Activated T-helper 17 cell treated with anti-CD3 and anti-CD28 coated beads, Interleukin-2, amount 50 U/mL, for 72 hours (primary cell): ENCODE measurements at regions not wholly inside any gene's neighbourhood (a gene's known extent, or its start where the extent isn't known, plus 50 kb on each side); places are given as distances from the start of the nearest gene placed in this dataset.
"Not testable (repeated sequence)": the region's sequence is repeated elsewhere in the genome, so short reads cannot be mapped to it uniquely, and the experiment has no call there.

Experiments used
- ATAC-seq: fragments of 150-1000 bp; cut with Tn5 transposase; replicated peaks from 2 replicates; pipeline ENCODE4 v1.10.0; 2021; ENCODE audit warnings: mild to moderate bottlenecking, moderate library complexity
- H3K27ac Mint-ChIP-seq: one replicate; pipeline ENCODE4 v1.8.0; 2022; ENCODE audit warnings: mixed read lengths
- H3K27me3 Mint-ChIP-seq: one replicate; pipeline ENCODE4 v1.8.0; 2022; ENCODE audit warnings: mixed read lengths
- H3K36me3 Mint-ChIP-seq: one replicate; pipeline ENCODE4 v1.8.0; 2022; ENCODE audit warnings: low read depth, mild to moderate bottlenecking, mixed read lengths
- H3K4me1 Mint-ChIP-seq: one replicate; pipeline ENCODE4 v1.8.0; 2022; ENCODE audit warnings: mixed read lengths
- H3K4me3 Mint-ChIP-seq: one replicate; pipeline ENCODE4 v1.8.0; 2022; ENCODE audit warnings: mild to moderate bottlenecking, mixed read lengths
- H3K9me3 Mint-ChIP-seq: one replicate; pipeline ENCODE4 v1.8.0; 2022; ENCODE audit warnings: mixed read lengths

DNA sequence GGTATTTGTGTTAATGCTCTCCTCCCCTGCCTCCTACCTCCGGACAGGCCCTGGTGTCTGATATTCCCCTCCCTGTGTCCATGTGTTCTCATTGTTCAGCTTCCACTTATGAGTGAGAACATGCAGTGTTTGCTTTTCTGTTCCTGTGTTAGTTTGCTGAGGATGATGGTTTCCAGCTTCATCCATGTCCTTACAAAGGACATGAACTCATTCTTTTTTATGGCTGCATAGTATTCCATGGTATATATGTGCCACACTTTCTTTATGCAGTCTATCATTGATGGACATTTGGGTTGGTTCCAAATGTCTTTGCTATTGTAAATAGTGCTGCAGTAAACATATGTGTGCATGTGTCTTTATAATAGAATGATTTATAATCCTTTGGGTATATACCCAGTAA, 105.2 kb upstream of the SNX2 start:
- not testable (repeated sequence) for H3K9me3 Mint-ChIP-seq, H3K4me3 Mint-ChIP-seq, H3K27ac Mint-ChIP-seq, ATAC-seq, H3K36me3 Mint-ChIP-seq, H3K4me1 Mint-ChIP-seq
- peaks cover 24% of the 10 kb centered on the region for H3K27me3 Mint-ChIP-seq

DNA sequence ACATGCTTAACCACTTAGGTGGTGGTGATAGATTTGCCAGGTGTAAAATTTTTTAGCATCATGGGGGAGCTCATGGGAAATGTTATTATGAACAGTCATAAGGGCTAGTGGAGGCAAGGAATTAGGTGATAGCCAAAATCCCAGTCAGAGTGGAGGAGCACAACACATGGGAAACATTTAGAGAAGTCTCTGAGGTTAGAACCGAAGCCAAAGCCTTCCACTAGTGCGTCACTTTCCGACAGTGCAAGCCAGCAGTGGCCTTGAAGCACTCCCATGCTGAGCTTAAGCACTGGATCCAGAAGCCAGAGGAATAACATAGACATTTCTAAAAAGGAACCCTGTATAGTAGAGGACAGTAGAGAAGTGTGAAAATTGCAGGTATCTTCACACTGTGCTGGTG, 101.5 kb upstream of the SNX2 start:
- peaks cover 25% of the 10 kb centered on the region for H3K27me3 Mint-ChIP-seq
- H3K27ac Mint-ChIP-seq = no peak overlapping the region
- H3K9me3 Mint-ChIP-seq = peaks cover 4% of the 10 kb centered on the region
- ATAC-seq = no peak
- H3K4me3 Mint-ChIP-seq = no peak overlapping the region
- no peaks in the 10 kb centered on the region for H3K36me3 Mint-ChIP-seq
- no peaks in the 10 kb centered on the region for H3K4me1 Mint-ChIP-seq

DNA sequence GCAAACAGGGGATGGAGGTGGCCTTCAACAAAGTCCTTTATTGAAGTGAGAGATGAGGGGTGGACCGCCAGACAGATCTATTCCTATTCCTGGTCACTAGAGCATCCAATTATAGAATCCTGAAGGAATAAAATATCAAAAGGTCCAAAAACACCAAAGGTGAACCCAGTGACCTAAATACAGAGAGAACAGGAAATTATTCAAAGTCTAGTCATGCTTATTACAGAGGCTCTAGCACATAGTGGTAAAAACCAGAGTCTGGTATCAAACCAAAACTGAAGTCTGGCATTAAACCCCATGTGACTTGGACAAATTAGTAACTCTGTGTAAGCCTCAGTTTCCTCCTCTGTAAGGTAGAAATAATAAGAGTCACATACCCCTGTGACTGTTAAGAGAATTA, 100.5 kb upstream of the SNX2 start:
- Mint-ChIP-seq H3K4me1 (no peaks in the 10 kb centered on the region), H3K27me3 (peaks cover 25% of the 10 kb centered on the region), H3K4me3 (no peak overlapping the region), H3K9me3 (peaks cover 4% of the 10 kb centered on the region), H3K27ac (no peak overlapping the region), H3K36me3 (no peaks in the 10 kb centered on the region)
- ATAC-seq = peak; percentile 56

DNA sequence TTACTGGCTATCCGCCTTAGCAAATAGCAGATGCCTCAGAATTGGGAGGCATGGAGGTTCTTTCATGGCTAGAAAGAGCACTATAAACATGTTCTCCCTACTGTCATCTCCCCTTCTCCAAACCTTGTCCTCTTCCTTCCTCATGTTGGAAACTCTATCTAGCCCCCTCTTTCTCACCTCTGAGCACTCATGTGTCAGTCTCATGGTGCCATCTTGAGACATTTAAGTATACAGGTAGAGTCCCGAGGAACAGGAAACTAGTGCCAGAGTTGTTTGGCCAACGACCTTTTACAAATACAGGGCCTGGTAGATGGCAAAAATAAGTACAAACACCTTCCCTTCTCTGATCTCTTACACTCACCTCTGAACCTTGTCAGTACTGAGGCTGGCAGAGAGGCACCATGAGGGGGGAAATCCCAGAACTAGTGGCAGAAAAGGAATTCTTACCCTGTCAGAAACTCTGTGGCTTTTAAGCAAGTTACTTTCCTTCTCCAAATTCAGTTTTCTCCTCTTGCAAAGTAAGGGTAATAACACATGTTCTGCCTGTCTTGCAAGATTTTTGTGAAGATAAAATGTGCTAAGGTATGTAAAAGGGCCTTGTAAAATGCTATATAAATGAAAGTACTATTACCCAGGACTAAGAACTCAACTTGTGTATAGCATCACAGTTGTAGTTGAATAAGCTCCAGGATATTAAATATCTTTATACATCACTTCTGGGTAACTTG, 94.1 kb upstream of the SNX2 start:
- no peak overlapping the region for H3K4me3 Mint-ChIP-seq
- no peak overlapping the region for H3K27ac Mint-ChIP-seq
- no peaks in the 10 kb centered on the region for H3K9me3 Mint-ChIP-seq
- no peak for ATAC-seq
- no peaks in the 10 kb centered on the region for H3K4me1 Mint-ChIP-seq
- H3K36me3 Mint-ChIP-seq = no peaks in the 10 kb centered on the region
- H3K27me3 Mint-ChIP-seq = peaks cover 17% of the 10 kb centered on the region

DNA sequence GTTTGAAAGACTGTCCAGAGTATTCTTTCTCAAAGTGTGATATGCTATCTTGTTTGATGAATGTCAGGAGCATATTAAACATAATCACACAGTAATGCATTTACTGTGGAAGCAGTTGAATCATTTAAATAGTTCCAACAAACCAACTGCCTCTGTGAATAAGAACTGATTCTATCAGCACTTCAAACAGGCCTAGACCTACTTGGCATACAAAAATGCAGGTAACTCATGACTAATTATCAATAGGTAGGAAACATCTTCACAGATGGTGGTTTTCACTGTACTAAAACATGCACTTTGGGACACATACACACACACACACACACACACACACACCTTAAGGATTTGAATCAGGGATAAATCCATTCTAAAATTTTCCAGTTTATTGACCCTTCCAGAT, 91.2 kb upstream of the SNX2 start:
- H3K36me3 Mint-ChIP-seq = no peaks in the 10 kb centered on the region
- no peaks in the 10 kb centered on the region for H3K9me3 Mint-ChIP-seq
- no peak for ATAC-seq
- no peak overlapping the region for H3K4me3 Mint-ChIP-seq
- H3K4me1 Mint-ChIP-seq = no peaks in the 10 kb centered on the region
- H3K27ac Mint-ChIP-seq = no peak overlapping the region
- peaks cover 16% of the 10 kb centered on the region for H3K27me3 Mint-ChIP-seq

DNA sequence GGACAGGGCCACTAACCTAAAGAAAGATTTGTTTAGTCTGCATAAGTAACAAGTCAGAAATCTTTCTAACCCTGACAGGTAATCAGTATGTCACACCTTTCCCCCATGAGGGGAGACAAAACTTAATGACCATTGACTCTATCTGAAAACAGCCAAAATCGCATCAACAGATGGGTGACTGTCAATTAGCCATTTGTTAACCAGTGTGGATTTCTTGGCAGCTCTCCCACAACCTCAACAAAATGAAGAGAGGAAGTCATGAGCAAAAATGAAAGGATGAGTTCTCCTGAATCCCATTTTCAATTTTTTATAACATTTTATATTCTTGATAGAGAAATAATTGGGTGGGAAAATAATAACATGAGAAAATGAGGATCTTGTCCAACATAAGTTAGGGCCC, 84.6 kb upstream of the SNX2 start:
- no peak overlapping the region for H3K27ac Mint-ChIP-seq
- H3K36me3 Mint-ChIP-seq = no peaks in the 10 kb centered on the region
- peaks cover 5% of the 10 kb centered on the region for H3K27me3 Mint-ChIP-seq
- H3K9me3 Mint-ChIP-seq = no peaks in the 10 kb centered on the region
- H3K4me1 Mint-ChIP-seq = no peaks in the 10 kb centered on the region
- H3K4me3 Mint-ChIP-seq = no peak overlapping the region
- no peak for ATAC-seq

DNA sequence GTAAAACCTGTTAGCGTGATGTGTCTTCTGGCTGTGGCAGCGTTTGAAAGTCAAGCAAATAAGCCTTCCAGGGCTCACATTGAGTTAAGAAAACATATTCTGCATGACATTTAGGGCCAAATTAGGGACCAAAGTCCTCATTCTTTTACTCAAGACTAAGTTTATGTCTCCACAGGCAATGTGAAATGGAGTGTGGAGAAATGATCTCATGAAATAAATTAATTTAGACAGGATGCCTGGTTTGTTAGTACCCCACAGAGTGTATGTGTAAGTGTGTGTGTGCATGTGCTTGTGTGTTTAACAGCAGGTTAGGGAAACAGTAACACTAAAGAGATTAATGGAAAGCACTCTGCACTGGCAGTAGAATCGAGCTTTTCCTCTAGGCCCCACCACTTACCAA, 82.9 kb upstream of the SNX2 start:
- Mint-ChIP-seq H3K27ac (no peak overlapping the region), H3K9me3 (no peaks in the 10 kb centered on the region), H3K36me3 (no peaks in the 10 kb centered on the region), H3K4me1 (no peaks in the 10 kb centered on the region), H3K4me3 (no peak overlapping the region), H3K27me3 (peaks cover 7% of the 10 kb centered on the region)
- ATAC-seq = no peak

DNA sequence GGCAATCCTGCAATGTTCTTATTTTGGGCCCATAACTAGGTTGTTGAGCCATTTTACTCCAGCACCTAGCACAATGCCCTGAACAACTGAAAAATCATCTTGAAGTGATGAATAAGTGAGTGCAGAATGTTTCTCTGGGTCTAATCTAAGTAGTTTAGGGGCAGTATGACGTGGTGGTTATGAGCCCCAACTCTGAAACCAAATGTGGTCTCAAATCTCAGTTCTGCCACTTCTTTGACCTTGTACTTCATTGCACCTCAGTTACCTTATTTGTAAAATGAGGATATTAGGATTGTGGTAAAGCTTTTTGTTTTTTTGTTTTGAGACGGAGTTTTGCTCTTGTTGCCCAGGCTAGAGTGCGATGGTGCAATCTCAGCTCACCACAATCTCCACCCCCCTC, 80.9 kb upstream of the SNX2 start:
- no peak for ATAC-seq
- Mint-ChIP-seq H3K36me3 (no peaks in the 10 kb centered on the region), H3K27me3 (peaks cover 6% of the 10 kb centered on the region)

DNA sequence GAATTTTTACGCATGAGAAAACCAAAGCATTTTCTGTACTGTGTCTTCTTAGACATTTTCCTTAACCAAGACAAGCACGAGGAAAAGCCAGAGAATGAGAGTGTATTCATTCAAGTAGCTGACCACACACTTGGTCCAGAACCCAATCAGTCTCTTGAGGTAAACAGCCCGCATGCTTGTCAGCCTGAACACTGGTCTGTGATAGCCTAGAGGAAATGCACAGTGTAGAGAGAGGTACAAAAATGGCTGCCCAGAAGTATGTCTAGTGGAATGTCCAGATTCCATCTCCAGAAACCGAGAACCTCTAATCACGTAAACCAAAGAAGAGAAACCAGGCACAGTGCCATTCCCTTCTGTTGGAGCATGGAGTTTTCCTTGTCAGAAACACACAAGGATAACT, 80.0 kb upstream of the SNX2 start:
- Mint-ChIP-seq H3K27ac (no peak overlapping the region), H3K27me3 (peaks cover 7% of the 10 kb centered on the region), H3K36me3 (no peaks in the 10 kb centered on the region), H3K4me3 (no peak overlapping the region), H3K4me1 (no peaks in the 10 kb centered on the region), H3K9me3 (no peaks in the 10 kb centered on the region)
- no peak for ATAC-seq

More for the DNA sequence above, 80.9 kb upstream of the SNX2 start:
- Mint-ChIP-seq H3K4me1 (no peaks in the 10 kb centered on the region), H3K4me3 (no peak overlapping the region), H3K27ac (no peak overlapping the region), H3K9me3 (no peaks in the 10 kb centered on the region)

DNA sequence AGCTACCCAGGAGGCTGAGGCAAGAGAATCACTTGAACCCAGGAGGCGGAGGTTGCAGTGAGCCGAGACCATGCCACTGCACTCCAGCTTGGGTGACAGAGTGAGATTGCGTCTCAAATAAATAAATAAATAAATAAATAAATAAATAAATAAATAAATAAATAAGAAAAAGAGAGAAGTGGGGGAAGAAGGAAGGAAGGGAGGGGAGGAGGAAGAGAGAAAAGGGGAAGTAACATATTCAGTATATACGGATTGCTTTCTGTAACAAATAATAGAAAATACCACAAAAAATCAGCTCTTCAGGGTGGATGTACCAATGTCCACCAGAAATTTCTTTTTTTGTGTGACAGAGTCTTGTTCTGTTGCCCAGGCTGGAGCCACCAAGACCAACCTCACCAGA, 78.1 kb upstream of the SNX2 start:
- not testable (repeated sequence) for H3K36me3 Mint-ChIP-seq, H3K27me3 Mint-ChIP-seq, H3K9me3 Mint-ChIP-seq, H3K4me3 Mint-ChIP-seq, H3K4me1 Mint-ChIP-seq, H3K27ac Mint-ChIP-seq, ATAC-seq

DNA sequence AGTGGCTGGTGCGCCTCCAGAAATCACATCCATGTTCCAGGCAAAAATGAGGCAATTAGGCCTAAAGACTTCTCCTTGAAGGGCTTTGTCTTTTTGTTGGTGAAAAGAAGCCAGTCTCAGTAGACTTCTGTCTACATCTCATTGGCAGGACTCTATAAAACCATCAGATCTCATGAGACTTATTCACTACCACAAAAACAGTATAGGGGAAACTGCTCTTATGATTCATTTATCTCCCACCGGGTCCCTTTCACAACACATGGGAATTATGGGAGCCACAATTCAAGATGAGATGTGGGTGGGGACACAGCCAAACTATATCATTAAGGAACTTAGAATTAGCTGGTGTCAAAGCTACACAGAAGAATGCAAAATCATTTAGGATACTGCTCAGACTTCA, 77.7 kb upstream of the SNX2 start:
- H3K36me3 Mint-ChIP-seq = no peaks in the 10 kb centered on the region
- no peak overlapping the region for H3K4me3 Mint-ChIP-seq
- peaks cover 9% of the 10 kb centered on the region for H3K27me3 Mint-ChIP-seq
- no peaks in the 10 kb centered on the region for H3K9me3 Mint-ChIP-seq
- no peak overlapping the region for H3K27ac Mint-ChIP-seq
- no peak for ATAC-seq
- no peaks in the 10 kb centered on the region for H3K4me1 Mint-ChIP-seq

DNA sequence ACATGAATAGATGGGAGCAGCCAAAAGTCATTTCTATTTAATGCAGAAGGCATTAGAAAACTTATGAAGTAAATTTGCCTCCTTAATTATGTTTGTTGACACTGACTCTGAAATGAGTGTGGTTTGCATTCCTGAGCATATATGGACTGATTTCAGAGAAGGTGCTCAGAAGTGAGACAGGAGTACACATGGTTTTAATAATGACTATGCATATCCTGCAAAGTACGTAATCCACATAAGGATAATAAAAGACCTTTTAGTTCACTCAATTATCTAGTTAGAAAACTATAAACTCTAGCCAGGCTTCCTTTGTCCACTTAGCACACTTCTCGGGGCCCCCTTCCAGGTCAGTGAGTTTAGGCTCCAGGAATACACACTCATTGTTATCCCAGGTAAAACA, 75.7 kb upstream of the SNX2 start:
- H3K36me3 Mint-ChIP-seq = no peaks in the 10 kb centered on the region

DNA sequence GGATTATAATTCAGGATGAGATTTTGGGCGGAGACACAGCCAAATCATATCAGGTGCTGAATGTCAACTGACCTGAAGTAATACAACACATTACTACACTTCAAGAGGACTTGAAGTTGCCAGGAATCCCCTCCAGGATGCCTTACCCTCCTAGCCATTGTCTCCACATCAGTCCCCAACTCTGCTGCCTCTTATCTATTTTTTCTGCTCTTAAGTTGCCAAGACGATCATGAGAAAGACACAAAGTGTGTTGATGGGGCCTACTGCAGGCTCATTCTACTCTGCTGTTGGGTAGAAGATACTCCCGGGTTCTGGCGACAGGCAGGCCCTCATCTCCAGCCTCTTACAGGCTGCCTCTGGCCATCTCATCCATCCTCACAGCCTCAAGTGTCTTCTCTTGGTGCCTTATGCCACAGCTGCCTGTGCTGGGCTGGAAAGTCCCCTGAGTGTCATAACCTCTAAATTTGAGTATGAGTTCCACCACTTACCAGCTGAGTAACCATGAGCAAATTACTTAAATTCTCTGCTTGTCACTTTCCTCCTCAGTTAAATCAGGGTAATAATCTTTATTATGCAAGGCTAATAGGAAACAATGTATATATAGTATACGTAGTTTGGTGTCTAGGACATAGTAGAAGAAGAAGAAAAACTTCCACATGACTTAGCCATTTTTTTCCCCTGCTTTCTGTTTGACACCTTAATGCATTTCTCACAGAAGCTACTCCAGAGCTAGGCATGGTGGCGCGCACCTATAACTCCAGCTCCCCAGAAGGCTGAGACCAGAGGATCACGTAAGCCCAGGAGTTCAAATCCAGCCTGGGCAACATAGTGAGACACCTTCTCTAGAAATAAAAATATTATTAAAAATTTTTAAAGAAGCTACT, 73.0 kb upstream of the SNX2 start:
- no peaks in the 10 kb centered on the region for H3K4me1 Mint-ChIP-seq
- no peak overlapping the region for H3K4me3 Mint-ChIP-seq
- peak overlapping the region; percentile 56 for H3K27ac Mint-ChIP-seq
- H3K27me3 Mint-ChIP-seq = peaks cover 12% of the 10 kb centered on the region
- ATAC-seq = peak; percentile 91
- H3K36me3 Mint-ChIP-seq = no peaks in the 10 kb centered on the region
- no peaks in the 10 kb centered on the region for H3K9me3 Mint-ChIP-seq

More for the DNA sequence above, 75.7 kb upstream of the SNX2 start:
- peaks cover 12% of the 10 kb centered on the region for H3K27me3 Mint-ChIP-seq
- H3K27ac Mint-ChIP-seq = no peak overlapping the region
- no peak for ATAC-seq
- H3K9me3 Mint-ChIP-seq = no peaks in the 10 kb centered on the region
- no peak overlapping the region for H3K4me3 Mint-ChIP-seq
- no peaks in the 10 kb centered on the region for H3K4me1 Mint-ChIP-seq

DNA sequence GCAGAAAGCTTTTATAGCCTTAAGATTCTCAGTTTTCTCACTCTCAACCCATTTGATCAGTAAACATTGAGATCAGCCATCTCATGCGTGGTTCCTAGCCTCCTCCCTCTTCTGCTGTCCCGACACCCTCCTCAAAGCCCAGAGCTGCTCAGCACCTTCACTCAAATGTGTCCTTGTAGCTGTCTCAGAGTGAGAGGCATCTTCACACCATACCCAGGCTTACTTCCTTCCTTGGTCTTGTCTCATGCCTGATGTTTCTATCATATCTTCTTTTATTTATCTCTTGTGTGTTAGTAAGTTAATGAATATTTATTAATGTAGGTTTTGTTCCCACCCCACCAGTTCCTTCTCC, 72.4 kb upstream of the SNX2 start:
- H3K4me1 Mint-ChIP-seq = no peaks in the 10 kb centered on the region
- H3K4me3 Mint-ChIP-seq = no peak overlapping the region
- peaks cover 12% of the 10 kb centered on the region for H3K27me3 Mint-ChIP-seq
- H3K27ac Mint-ChIP-seq = no peak overlapping the region
- no peaks in the 10 kb centered on the region for H3K9me3 Mint-ChIP-seq
- no peaks in the 10 kb centered on the region for H3K36me3 Mint-ChIP-seq
- ATAC-seq = no peak

DNA sequence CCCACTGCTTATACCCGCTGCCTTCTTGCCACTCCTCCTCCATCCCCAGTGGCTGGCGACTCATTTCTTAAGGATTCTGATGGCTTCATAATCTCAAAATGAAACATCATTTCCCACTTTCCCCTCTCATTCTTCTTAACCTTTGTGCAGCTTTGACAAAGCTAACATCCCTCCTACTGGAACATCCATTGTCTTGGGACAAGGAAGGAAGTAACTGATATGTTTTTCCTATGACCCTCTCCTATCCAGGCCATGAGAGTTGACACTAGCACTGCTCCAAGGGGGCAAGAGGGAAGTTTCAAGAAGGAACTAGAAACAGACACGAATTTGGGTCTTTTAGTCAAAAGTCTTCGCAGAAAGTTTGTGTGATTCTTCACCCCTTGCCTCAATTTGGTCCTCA, 71.7 kb upstream of the SNX2 start:
- peak; percentile 43 for ATAC-seq
- Mint-ChIP-seq H3K27me3 (peaks cover 15% of the 10 kb centered on the region), H3K36me3 (no peaks in the 10 kb centered on the region), H3K27ac (no peak overlapping the region), H3K4me1 (no peaks in the 10 kb centered on the region), H3K4me3 (no peak overlapping the region), H3K9me3 (no peaks in the 10 kb centered on the region)
